H9 (cell line): ENCODE measurements at regions not wholly inside any gene's neighbourhood (a gene's known extent, or its start where the extent isn't known, plus 50 kb on each side); places are given as distances from the start of the nearest gene placed in this dataset.

Experiments
- DNase-seq: peaks from one replicate; pipeline ENCODE4 v3.0.0-alpha.2; 2017
- H2AFZ ChIP-seq: one replicate; pipeline ENCODE4 v1.6.1; 2013; ENCODE audit warnings: mild to moderate bottlenecking, low read length, control low read depth, moderate library complexity
- H2AK5ac ChIP-seq: 2 replicates; pipeline ENCODE4 v1.6.1; 2013; ENCODE audit warnings: low read length, control low read depth, mixed read lengths; ENCODE audit not compliant: insufficient read length
- H2BK120ac ChIP-seq: one replicate; pipeline ENCODE4 v1.6.1; 2013; ENCODE audit warnings: low read depth, mild to moderate bottlenecking, low read length, control low read depth, inconsistent platforms; ENCODE audit not compliant: poor library complexity, severe bottlenecking
- H2BK12ac ChIP-seq: 2 replicates; pipeline ENCODE4 v1.6.1; 2013; ENCODE audit warnings: low read length, control low read depth, mixed read lengths, low read depth; ENCODE audit not compliant: insufficient read length
- H2BK15ac ChIP-seq: 2 replicates; pipeline ENCODE4 v1.6.1; 2013; ENCODE audit warnings: low read depth, low read length, control low read depth
- H2BK20ac ChIP-seq: one replicate; pipeline ENCODE4 v1.6.1; 2013; ENCODE audit warnings: low read depth, mild to moderate bottlenecking, low read length, control low read depth, inconsistent platforms; ENCODE audit not compliant: poor library complexity, severe bottlenecking
- H2BK5ac ChIP-seq: 2 replicates; pipeline ENCODE4 v1.6.1; 2013; ENCODE audit warnings: low read length, control low read depth, mixed read lengths; ENCODE audit not compliant: insufficient read length
- H3K14ac ChIP-seq: 2 replicates; pipeline ENCODE4 v1.6.1; 2013; ENCODE audit warnings: low read length, control low read depth; ENCODE audit not compliant: insufficient read depth
- H3K18ac ChIP-seq: 2 replicates; pipeline ENCODE4 v1.6.1; 2013; ENCODE audit warnings: low read depth, mild to moderate bottlenecking, mixed read lengths, low read length, control low read depth; ENCODE audit not compliant: insufficient read length
- H3K23ac ChIP-seq: 2 replicates; pipeline ENCODE4 v1.6.1; 2013; ENCODE audit warnings: low read length, control low read depth, mixed read lengths, low read depth; ENCODE audit not compliant: insufficient read length
- H3K23me2 ChIP-seq: 2 replicates; pipeline ENCODE4 v1.6.1; 2013; ENCODE audit warnings: low read depth, mild to moderate bottlenecking, mixed read lengths, low read length, control low read depth; ENCODE audit not compliant: insufficient read length, poor library complexity, severe bottlenecking
- H3K27ac ChIP-seq: 2 replicates; pipeline ENCODE4 v1.5.1; 2013; ENCODE audit warnings: low read length, control low read depth, mixed read lengths, low read depth; ENCODE audit not compliant: insufficient read length
- H3K27me3 ChIP-seq: 2 replicates; pipeline ENCODE4 v1.6.1; 2013; ENCODE audit warnings: low read length, control low read depth, inconsistent platforms; ENCODE audit not compliant: insufficient read depth
- H3K4ac ChIP-seq: 2 replicates; pipeline ENCODE4 v1.6.1; 2013; ENCODE audit warnings: low read depth, mild to moderate bottlenecking, control low read depth, inconsistent platforms, low read length, moderate library complexity
- H3K4me1 ChIP-seq: 2 replicates; pipeline ENCODE4 v1.6.1; 2013; ENCODE audit warnings: low read length, control low read depth, inconsistent platforms; ENCODE audit not compliant: insufficient read depth
- H3K4me2 ChIP-seq: 2 replicates; pipeline ENCODE4 v1.6.1; 2013; ENCODE audit warnings: low read length, control low read depth, mixed read lengths; ENCODE audit not compliant: insufficient read length, insufficient read depth
- H3K56ac ChIP-seq: 2 replicates; pipeline ENCODE4 v1.6.1; 2013; ENCODE audit warnings: low read depth, mild to moderate bottlenecking, mixed read lengths, low read length, control low read depth; ENCODE audit not compliant: insufficient read length
- H3K79me1 ChIP-seq: 2 replicates; pipeline ENCODE4 v1.6.1; 2013; ENCODE audit warnings: low read depth, mild to moderate bottlenecking, moderate library complexity, low read length, control low read depth, inconsistent platforms; ENCODE audit not compliant: insufficient read depth, poor library complexity, severe bottlenecking
- H3K79me2 ChIP-seq: 2 replicates; pipeline ENCODE4 v1.6.1; 2013; ENCODE audit warnings: low read length, control low read depth, inconsistent platforms; ENCODE audit not compliant: insufficient read depth
- H3K9ac ChIP-seq: 2 replicates; pipeline ENCODE4 v1.6.1; 2013; ENCODE audit warnings: low read length, control low read depth, mixed read lengths; ENCODE audit not compliant: insufficient read length; ENCODE audit errors: extremely low read depth
- H3K9me3 ChIP-seq: one replicate; pipeline ENCODE4 v1.6.1; 2013; ENCODE audit warnings: low read depth, low read length, inconsistent platforms; ENCODE audit not compliant: control insufficient read depth
- H3T11ph ChIP-seq: one replicate; pipeline ENCODE4 v1.6.1; 2013; ENCODE audit warnings: mild to moderate bottlenecking, low read length, control low read depth, inconsistent platforms
- H4K20me1 ChIP-seq: one replicate; pipeline ENCODE4 v1.6.1; 2013; ENCODE audit not compliant: control insufficient read depth, insufficient read length, insufficient read depth
- H4K5ac ChIP-seq: 2 replicates; pipeline ENCODE4 v1.6.1; 2013; ENCODE audit warnings: low read depth, mild to moderate bottlenecking, mixed read lengths, low read length, control low read depth; ENCODE audit not compliant: insufficient read length
- H4K8ac ChIP-seq: replicated peaks from 2 replicates; pipeline ENCODE4 v1.6.1; 2013; ENCODE audit warnings: low read length, control low read depth, mixed read lengths, low read depth; ENCODE audit not compliant: insufficient read length
- H4K91ac ChIP-seq: 2 replicates; pipeline ENCODE4 v1.6.1; 2013; ENCODE audit warnings: low read depth, mild to moderate bottlenecking, moderate library complexity, mixed read lengths, low read length, control low read depth; ENCODE audit not compliant: insufficient read length
- H3K27ac Mint-ChIP-seq, 3 experiments: 2 replicates in 2 of 3; 3 replicates in 1 of 3; pipeline ENCODE4 v1.8.0; 2020 to 2021; ENCODE audit warnings: mixed read lengths in 3 of 3, mild to moderate bottlenecking in 1 of 3, moderate library complexity in 1 of 3
- H3K27me3 Mint-ChIP-seq: 2 replicates; pipeline ENCODE4 v1.8.0; 2021; ENCODE audit warnings: low read depth, mild to moderate bottlenecking, moderate library complexity, mixed read lengths
- H3K36me3 Mint-ChIP-seq, 3 experiments: 2 replicates in 2 of 3; 3 replicates in 1 of 3; pipeline ENCODE4 v1.8.0; 2020 to 2021; ENCODE audit warnings: low read depth in 3 of 3, mixed read lengths in 3 of 3; ENCODE audit not compliant: insufficient read depth in 1 of 3
- H3K4me1 Mint-ChIP-seq, 2 experiments: 2 replicates each; pipeline ENCODE4 v1.8.0; 2020; ENCODE audit warnings: mixed read lengths in 2 of 2
- H3K4me3 Mint-ChIP-seq, 2 experiments: 2 replicates in 1 of 2; 3 replicates in 1 of 2; pipeline ENCODE4 v1.8.0; 2020 to 2021; ENCODE audit warnings: mild to moderate bottlenecking in 2 of 2, mixed read lengths in 2 of 2, moderate library complexity in 1 of 2
- H3K9me3 Mint-ChIP-seq, 2 experiments: 2 replicates in 1 of 2; 3 replicates in 1 of 2; pipeline ENCODE4 v1.8.0; 2020; ENCODE audit warnings: mild to moderate bottlenecking in 2 of 2, mixed read lengths in 2 of 2, moderate library complexity in 1 of 2
- WGBS: extraction: QIAGEN DNeasy Blood & Tissue Kit; methylation state at CpG from one replicate; pipeline ENCODE4 v1.1.7; 2013; ENCODE audit warnings: missing lambda C conversion rate, low lambda C conversion rate, mixed read lengths; ENCODE audit not compliant: insufficient read length; ENCODE audit errors: extremely low coverage; 5-methylcytosine and 5-hydroxymethylcytosine counted together
- TF ChIP-seq, protein P1 (sequence below): fragments of 200-600 bp; sonication (generic); conservative IDR thresholded peaks from 3 replicates; pipeline ENCODE4 v1.8.0; 2021; ENCODE audit warnings: antibody characterized with exemption, mild to moderate bottlenecking

DNA sequence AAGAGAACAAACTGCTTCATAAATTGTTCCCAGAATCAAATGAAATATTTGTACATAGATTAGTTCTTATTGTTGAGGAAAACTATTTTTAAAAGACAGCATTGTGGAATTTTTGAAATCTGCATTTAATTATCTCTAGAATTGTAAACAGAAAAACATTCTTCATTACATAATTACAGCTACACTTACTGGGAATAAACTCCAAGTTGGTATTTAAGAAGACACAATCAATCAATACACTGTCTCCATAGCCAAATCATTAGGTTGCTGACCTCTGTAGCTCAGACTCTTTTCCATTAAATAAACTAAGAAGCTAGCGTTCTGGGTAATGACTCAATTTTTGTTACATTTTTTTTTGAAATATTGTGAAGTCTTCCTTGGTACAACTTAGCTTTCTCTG lies 70.2 kb upstream of the PIEZO2 start:
- WGBS: no CpG with 5 or more reads among the region's 1 CpG
- Mint-ChIP-seq H3K9me3 (no peaks in the 10 kb centered on the region), H3K27ac (no peak overlapping the region), H3K4me1 (peaks cover 6 to 11% of the 10 kb centered on the region in 2 experiments), H3K27me3 (no peaks in the 10 kb centered on the region; the same call in 1 of the 2 replicates), H3K36me3 (no peaks in the 10 kb centered on the region), H3K4me3 (no peak overlapping the region)
- DNase-seq: no peak
- Histone ChIP-seq H3K79me1 (no peaks in the 10 kb centered on the region), H4K91ac (no peak overlapping the region), H3K4ac (no peak overlapping the region), H3K9me3 (no peaks in the 10 kb centered on the region), H3K56ac (no peak overlapping the region), H2BK15ac (no peak overlapping the region), H3K23ac (no peak overlapping the region), H4K20me1 (no peaks in the 10 kb centered on the region), H3K4me2 (no peak overlapping the region), H3K27ac (no peak overlapping the region), H2BK12ac (no peak overlapping the region), H3T11ph (no peak overlapping the region), H3K9ac (no peak overlapping the region), H3K27me3 (no peaks in the 10 kb centered on the region), H2BK20ac (no peak overlapping the region), H3K18ac (no peak overlapping the region), H3K23me2 (no peaks in the 10 kb centered on the region), H2BK120ac (no peak overlapping the region), H3K14ac (no peak overlapping the region), H4K8ac (no peak overlapping the region), H4K5ac (no peak overlapping the region), H2BK5ac (no peak overlapping the region), H2AK5ac (no peak overlapping the region), H3K79me2 (no peaks in the 10 kb centered on the region), H2AFZ (no peak overlapping the region), H3K4me1 (no peaks in the 10 kb centered on the region)
- TF ChIP-seq, protein P1, sequence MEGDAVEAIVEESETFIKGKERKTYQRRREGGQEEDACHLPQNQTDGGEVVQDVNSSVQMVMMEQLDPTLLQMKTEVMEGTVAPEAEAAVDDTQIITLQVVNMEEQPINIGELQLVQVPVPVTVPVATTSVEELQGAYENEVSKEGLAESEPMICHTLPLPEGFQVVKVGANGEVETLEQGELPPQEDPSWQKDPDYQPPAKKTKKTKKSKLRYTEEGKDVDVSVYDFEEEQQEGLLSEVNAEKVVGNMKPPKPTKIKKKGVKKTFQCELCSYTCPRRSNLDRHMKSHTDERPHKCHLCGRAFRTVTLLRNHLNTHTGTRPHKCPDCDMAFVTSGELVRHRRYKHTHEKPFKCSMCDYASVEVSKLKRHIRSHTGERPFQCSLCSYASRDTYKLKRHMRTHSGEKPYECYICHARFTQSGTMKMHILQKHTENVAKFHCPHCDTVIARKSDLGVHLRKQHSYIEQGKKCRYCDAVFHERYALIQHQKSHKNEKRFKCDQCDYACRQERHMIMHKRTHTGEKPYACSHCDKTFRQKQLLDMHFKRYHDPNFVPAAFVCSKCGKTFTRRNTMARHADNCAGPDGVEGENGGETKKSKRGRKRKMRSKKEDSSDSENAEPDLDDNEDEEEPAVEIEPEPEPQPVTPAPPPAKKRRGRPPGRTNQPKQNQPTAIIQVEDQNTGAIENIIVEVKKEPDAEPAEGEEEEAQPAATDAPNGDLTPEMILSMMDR: no peak
